A549 (cell line): ENCODE measurements at regions not wholly inside any gene's neighbourhood (a gene's known extent, or its start where the extent isn't known, plus 50 kb on each side); places are given as distances from the start of the nearest gene placed in this dataset.

Experiments
- CHD4 ChIP-seq: fragments of 200-600 bp; sonication (generic); IDR thresholded peaks from 2 replicates; pipeline ENCODE4 v1.6.1; 2016; ENCODE audit warnings: antibody characterized with exemption, mild to moderate bottlenecking, borderline replicate concordance
- CTCF ChIP-seq: fragments of >200 bp; sonication (Bioruptor Twin); formaldehyde crosslinking; IDR thresholded peaks from 3 replicates; pipeline ENCODE4 v1.5.1; 2016
- KDM1A ChIP-seq: fragments of 200-600 bp; sonication (generic); IDR thresholded peaks from 2 replicates; pipeline ENCODE4 v1.6.1; 2016; ENCODE audit warnings: low read depth, mild to moderate bottlenecking
- MAX ChIP-seq: IDR thresholded peaks from 2 replicates; pipeline ENCODE4 v1.6.1; 2012
- NFE2L2 ChIP-seq: fragments of 150-350 bp; conservative IDR thresholded peaks from 2 replicates; pipeline ENCODE4 v1.6.1; 2014; ENCODE audit warnings: low read length
- NR3C1 ChIP-seq: fragments of >200 bp; sonication (Bioruptor Twin); formaldehyde crosslinking; IDR thresholded peaks from 3 replicates; pipeline ENCODE4 v1.6.1; 2017
- PBX3 ChIP-seq: IDR thresholded peaks from 2 replicates; pipeline ENCODE4 v1.6.1; 2012
- POLR2A ChIP-seq: IDR thresholded peaks from 2 replicates; pipeline ENCODE4 v1.6.1; 2012; ENCODE audit warnings: mild to moderate bottlenecking, low read length
- RFX5 ChIP-seq: fragments of 450-650 bp; IDR thresholded peaks from 2 replicates; pipeline ENCODE4 v1.7.1; 2014; ENCODE audit warnings: antibody characterized with exemption, mild to moderate bottlenecking, moderate library complexity
- SMC3 ChIP-seq: fragments of >200 bp; sonication (Bioruptor Twin); formaldehyde crosslinking; IDR thresholded peaks from 3 replicates; pipeline ENCODE4 v1.6.1; 2018; ENCODE audit warnings: inconsistent platforms
- ZFP36 ChIP-seq: fragments of 450-650 bp; IDR thresholded peaks from 2 replicates; pipeline ENCODE4 v1.6.1; 2014; ENCODE audit warnings: borderline replicate concordance; ENCODE audit not compliant: partially characterized antibody

- TF ChIP-seq CTCF (no peak), PBX3 (no peak), POLR2A (no peak), NR3C1 (no peak), SMC3 (no peak), ZFP36 (no peak), KDM1A (no peak), NFE2L2 (no peak), MAX (no peak), CHD4 (no peak), RFX5 (no peak)
These were observed 300.3 kb upstream of the IGFBP7 start for GRCh38 chr4:57410331-57411052.
